Brain microvascular endothelial cell (primary cell): ENCODE measurements at regions not wholly inside any gene's neighbourhood (a gene's known extent, or its start where the extent isn't known, plus 50 kb on each side); places are given as distances from the start of the nearest gene placed in this dataset.
"Not testable (repeated sequence)": the region's sequence is repeated elsewhere in the genome, so short reads cannot be mapped to it uniquely, and the experiment has no call there.

Source experiments
- DNase-seq: peaks from one replicate; pipeline ENCODE4 v3.0.0-alpha.2; 2020
- H3K27ac ChIP-seq: fragments of 250-450 bp; sonication (Bioruptor Pico); 2 replicates; pipeline ENCODE4 v1.5.1; 2020; ENCODE audit warnings: mild to moderate bottlenecking, moderate library complexity
- H3K27me3 ChIP-seq: fragments of 250-450 bp; sonication (Bioruptor Pico); replicated peaks from 2 replicates; pipeline ENCODE4 v1.5.1; 2020; ENCODE audit warnings: mild to moderate bottlenecking
- H3K36me3 ChIP-seq: fragments of 250-450 bp; sonication (Bioruptor Pico); replicated peaks from 2 replicates; pipeline ENCODE4 v1.5.1; 2020; ENCODE audit warnings: mild to moderate bottlenecking
- H3K4me3 ChIP-seq: 2 replicates; pipeline ENCODE4 v1.5.1; 2011; ENCODE audit warnings: low read depth, mild to moderate bottlenecking, control low read depth, low read length, moderate library complexity
- CTCF ChIP-seq: IDR thresholded peaks from 2 replicates; pipeline ENCODE4 v1.5.1; 2011; ENCODE audit warnings: low read depth, mild to moderate bottlenecking, moderate library complexity, low read length, control low read depth, inconsistent platforms; ENCODE audit errors: missing control alignments
- in situ Hi-C: cut with HindIII; loops from 2 replicates; pipeline ENCODE4 v1.10.0; 2017; ENCODE audit warnings: low sequenced_read_pairs, low pct_ligation_motif_present

DNA sequence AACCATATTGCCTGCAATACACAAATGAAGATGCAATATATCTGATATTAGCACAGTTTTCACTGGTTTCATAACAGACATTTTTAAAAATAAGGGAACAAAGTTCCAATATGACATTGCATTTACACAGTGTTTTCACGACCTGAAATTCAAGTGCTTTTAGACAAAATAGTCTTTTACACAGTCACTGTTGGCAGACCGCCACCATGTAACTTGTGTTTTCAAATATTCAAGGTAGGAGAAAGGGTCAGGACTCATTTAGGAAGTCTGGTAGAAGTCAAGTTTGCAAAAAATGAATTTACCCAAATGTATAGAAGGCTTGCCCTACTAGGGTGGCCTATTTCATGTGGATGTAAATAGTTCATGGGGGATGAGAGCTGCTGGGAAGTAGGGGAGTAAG is 98.1 kb upstream of the TAS2R1 start:
- no peaks in the 10 kb centered on the region for H3K36me3 ChIP-seq
- in situ Hi-C loops: no loop called here
- no peak overlapping the region for H3K27ac ChIP-seq
- DNase-seq: no peak
- no peaks in the 10 kb centered on the region for H3K27me3 ChIP-seq
- no peak for TF ChIP-seq CTCF
- no peak overlapping the region for H3K4me3 ChIP-seq

GRCh38 chr5:9726931-9727330 is 96.8 kb upstream of the TAS2R1 start:
- no peak for DNase-seq
- no peak for TF ChIP-seq CTCF
- in situ Hi-C loops: no loop called here

DNA sequence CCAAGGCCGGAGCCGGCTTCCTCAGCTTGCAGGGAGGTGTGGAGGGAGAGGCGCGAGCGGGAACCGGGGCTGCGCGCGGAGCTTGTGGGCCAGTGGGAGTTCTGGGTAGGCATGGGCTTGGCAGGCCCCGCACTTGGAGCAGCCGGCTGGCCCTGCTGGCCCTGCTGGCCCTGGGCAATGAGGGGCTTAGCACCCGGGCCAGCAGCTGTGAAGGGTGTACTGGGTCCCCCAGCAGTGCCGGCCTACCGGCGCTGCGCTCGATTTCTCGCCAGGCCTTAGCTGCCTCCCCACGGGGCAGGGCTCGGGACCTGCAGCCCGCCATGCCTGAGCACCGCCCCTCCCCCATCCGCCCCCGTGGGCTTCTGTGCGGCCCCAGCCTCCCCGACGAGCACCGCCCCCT is 95.1 kb upstream of the TAS2R1 start:
- H3K36me3 ChIP-seq, H3K27ac ChIP-seq, DNase-seq, H3K4me3 ChIP-seq, in situ Hi-C loops, H3K27me3 ChIP-seq: not testable (repeated sequence)

More at GRCh38 chr5:9726931-9727330, 96.8 kb upstream of the TAS2R1 start:
- Histone ChIP-seq H3K27ac (no peak overlapping the region), H3K27me3 (no peaks in the 10 kb centered on the region), H3K4me3 (no peak overlapping the region), H3K36me3 (no peaks in the 10 kb centered on the region)

- no peak for TF ChIP-seq CTCF
- no peak overlapping the region for H3K27ac ChIP-seq
- H3K36me3 ChIP-seq: no peaks in the 10 kb centered on the region
- H3K4me3 ChIP-seq: no peak overlapping the region
- no peak for DNase-seq
- no peaks in the 10 kb centered on the region for H3K27me3 ChIP-seq
- in situ Hi-C loops: no loop called here
These were observed 94.6 kb upstream of the TAS2R1 start for GRCh38 chr5:9724707-9725106.

DNA sequence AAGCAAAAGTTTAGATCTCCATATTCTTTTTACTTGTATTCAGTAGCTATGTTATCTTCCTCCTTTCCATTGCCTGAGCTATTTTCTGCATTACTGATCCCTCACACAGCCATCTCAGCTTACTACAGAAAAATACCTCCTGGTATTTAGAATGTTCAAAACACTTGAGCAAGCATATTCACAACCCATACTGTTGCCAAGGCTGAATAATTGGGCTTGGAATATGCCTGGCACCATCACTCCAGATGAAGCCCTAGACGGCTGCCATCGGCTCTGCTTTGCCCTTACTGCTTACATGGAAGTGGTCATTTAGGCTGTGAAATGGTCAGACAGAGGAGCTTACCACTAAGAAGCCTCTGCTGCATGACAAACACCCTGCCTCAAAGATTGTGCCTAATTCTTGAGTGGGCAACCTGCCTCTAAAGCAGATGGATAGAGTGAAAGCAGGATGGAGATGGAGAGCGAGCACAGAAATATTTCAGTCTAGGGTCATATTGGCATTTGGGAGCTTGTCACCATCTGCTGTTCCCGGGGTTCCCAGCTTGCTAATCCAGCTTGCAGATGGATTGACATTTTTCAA is 92.5 kb upstream of the TAS2R1 start:
- DNase-seq: no peak
- no peaks in the 10 kb centered on the region for H3K36me3 ChIP-seq
- in situ Hi-C loops: no loop called here
- H3K27me3 ChIP-seq: no peaks in the 10 kb centered on the region
- H3K4me3 ChIP-seq: no peak overlapping the region
- TF ChIP-seq CTCF: no peak
- no peak overlapping the region for H3K27ac ChIP-seq

DNA sequence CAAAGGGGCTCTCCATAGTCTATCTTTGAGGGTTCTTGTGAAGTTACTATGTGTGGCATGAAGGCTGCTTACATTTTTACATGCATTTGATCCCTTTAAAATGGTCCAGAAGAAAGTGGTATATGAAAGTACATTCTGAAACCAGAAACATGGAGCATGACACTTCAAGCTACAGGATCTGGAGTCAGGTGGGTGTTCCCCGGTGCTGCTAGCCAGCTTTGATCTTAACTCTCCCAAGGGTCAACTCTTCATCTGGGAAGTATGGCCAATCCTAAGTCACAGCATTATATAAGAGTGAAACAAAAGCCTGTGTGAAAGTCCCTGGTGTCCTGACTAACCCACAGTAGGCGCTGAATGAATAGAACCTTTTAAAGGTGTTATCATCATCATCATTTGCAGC is 91.0 kb upstream of the TAS2R1 start:
- in situ Hi-C loops: no loop called here
- no peak for DNase-seq

More for the DNA sequence above, 91.0 kb upstream of the TAS2R1 start:
- H3K4me3 ChIP-seq: no peak overlapping the region
- no peaks in the 10 kb centered on the region for H3K36me3 ChIP-seq
- H3K27ac ChIP-seq: no peak overlapping the region
- TF ChIP-seq CTCF: no peak
- no peaks in the 10 kb centered on the region for H3K27me3 ChIP-seq
